DOHH2 (cell line): ENCODE measurements at regions not wholly inside any gene's neighbourhood (a gene's known extent, or its start where the extent isn't known, plus 50 kb on each side); places are given as distances from the start of the nearest gene placed in this dataset.

ENCODE experiments used
- H3F3A ChIP-seq: fragments of 200-600 bp; sonication (generic), shearing (Covaris generic); 2 replicates; pipeline ENCODE4 v1.6.0; 2016; ENCODE audit warnings: antibody characterized with exemption, mild to moderate bottlenecking; ENCODE audit not compliant: control insufficient read depth, insufficient read depth
- H3K27ac ChIP-seq: fragments of 200-600 bp; sonication (generic); 2 replicates; pipeline ENCODE4 v1.5.1; 2014; ENCODE audit warnings: low read depth, mild to moderate bottlenecking, low read length, moderate library complexity
- H3K27me3 ChIP-seq: fragments of 200-600 bp; sonication (generic); 2 replicates; pipeline ENCODE4 v1.6.1; 2014; ENCODE audit warnings: mild to moderate bottlenecking, low read length, mixed read lengths; ENCODE audit not compliant: control insufficient read depth
- H3K36me3 ChIP-seq: fragments of 200-600 bp; sonication (generic); 2 replicates; pipeline ENCODE4 v1.6.1; 2014; ENCODE audit warnings: mild to moderate bottlenecking, low read length, moderate library complexity, mixed read lengths; ENCODE audit not compliant: control insufficient read depth
- H3K4me1 ChIP-seq: fragments of 200-600 bp; sonication (generic); 2 replicates; pipeline ENCODE4 v1.6.1; 2014; ENCODE audit warnings: mild to moderate bottlenecking, low read length, mixed read lengths; ENCODE audit not compliant: control insufficient read depth
- H3K4me2 ChIP-seq: fragments of 200-600 bp; sonication (generic); 2 replicates; pipeline ENCODE4 v1.6.0; 2014; ENCODE audit warnings: mild to moderate bottlenecking, low read length, moderate library complexity
- H3K4me3 ChIP-seq: fragments of 200-600 bp; sonication (generic); 2 replicates; pipeline ENCODE4 v1.5.1; 2014; ENCODE audit warnings: mild to moderate bottlenecking, low read length, mixed read lengths
- H3K79me2 ChIP-seq: fragments of 200-600 bp; sonication (generic); 2 replicates; pipeline ENCODE4 v1.6.1; 2014; ENCODE audit warnings: mild to moderate bottlenecking, low read length, mixed read lengths; ENCODE audit not compliant: control insufficient read depth
- H3K9me2 ChIP-seq: fragments of 200-600 bp; sonication (generic); replicated peaks from 2 replicates; pipeline ENCODE4 v1.6.1; 2014; ENCODE audit warnings: mild to moderate bottlenecking, low read length, mixed read lengths; ENCODE audit not compliant: control insufficient read depth
- H3K9me3 ChIP-seq: fragments of 200-600 bp; sonication (generic); 2 replicates; pipeline ENCODE4 v1.6.1; 2014; ENCODE audit warnings: antibody characterized with exemption, low read length, mixed read lengths; ENCODE audit not compliant: control insufficient read depth, insufficient read depth
- H4K20me1 ChIP-seq: fragments of 200-600 bp; sonication (generic); 2 replicates; pipeline ENCODE4 v1.6.0; 2014; ENCODE audit warnings: low read depth, mild to moderate bottlenecking, antibody characterized with exemption, low read length, moderate library complexity; ENCODE audit not compliant: control insufficient read depth, insufficient read depth
- CTCF ChIP-seq: fragments of 200-600 bp; sonication (generic); IDR thresholded peaks from one replicate; pipeline ENCODE4 v1.5.1; 2014; ENCODE audit warnings: antibody characterized with exemption, mild to moderate bottlenecking, low read depth, low read length; ENCODE audit not compliant: poor library complexity, severe bottlenecking
- EZH2phosphoT487 ChIP-seq: fragments of 200-600 bp; sonication (generic); IDR thresholded peaks from 2 replicates; pipeline ENCODE4 v1.6.1; 2017; ENCODE audit warnings: borderline replicate concordance, mild to moderate bottlenecking, antibody characterized with exemption, low read length, moderate library complexity, mixed read lengths

- Histone ChIP-seq H3K27me3 (no peaks in the 10 kb centered on the region), H3K4me3 (no peak overlapping the region), H3K27ac (no peak overlapping the region), H4K20me1 (no peaks in the 10 kb centered on the region), H3K79me2 (no peaks in the 10 kb centered on the region), H3K9me3 (no peaks in the 10 kb centered on the region), H3K4me2 (no peak overlapping the region), H3K9me2 (no peaks in the 10 kb centered on the region), H3K36me3 (no peaks in the 10 kb centered on the region), H3F3A (no peaks in the 10 kb centered on the region), H3K4me1 (no peaks in the 10 kb centered on the region)
- TF ChIP-seq EZH2phosphoT487 (no peak), CTCF (no peak)
Observed at GRCh38 chr18:44041961-44042360, 638.7 kb upstream of the SETBP1 start.

- Histone ChIP-seq H3K79me2 (no peaks in the 10 kb centered on the region), H3K4me3 (no peak overlapping the region), H3K9me2 (no peaks in the 10 kb centered on the region), H3K4me2 (no peak overlapping the region), H4K20me1 (no peaks in the 10 kb centered on the region), H3K27ac (no peak overlapping the region), H3K36me3 (no peaks in the 10 kb centered on the region), H3K9me3 (no peaks in the 10 kb centered on the region), H3K27me3 (no peaks in the 10 kb centered on the region), H3K4me1 (no peaks in the 10 kb centered on the region), H3F3A (no peaks in the 10 kb centered on the region)
- TF ChIP-seq CTCF: no peak
- no peak for TF ChIP-seq EZH2phosphoT487
Observed at GRCh38 chr18:44046376-44046975, 634.2 kb upstream of the SETBP1 start.

GRCh38 chr18:44047585-44047984 is 633.1 kb upstream of the SETBP1 start:
- Histone ChIP-seq H3F3A (no peaks in the 10 kb centered on the region), H3K9me2 (no peaks in the 10 kb centered on the region), H3K27ac (no peak overlapping the region), H4K20me1 (no peaks in the 10 kb centered on the region), H3K4me2 (no peak overlapping the region), H3K27me3 (no peaks in the 10 kb centered on the region), H3K79me2 (no peaks in the 10 kb centered on the region), H3K36me3 (no peaks in the 10 kb centered on the region), H3K4me3 (no peak overlapping the region), H3K9me3 (no peaks in the 10 kb centered on the region), H3K4me1 (no peaks in the 10 kb centered on the region)
- no peak for TF ChIP-seq CTCF
- no peak for TF ChIP-seq EZH2phosphoT487

- Histone ChIP-seq H3K27me3 (no peaks in the 10 kb centered on the region), H3K79me2 (no peaks in the 10 kb centered on the region), H3K27ac (no peak overlapping the region), H3K9me3 (no peaks in the 10 kb centered on the region), H3K4me1 (no peaks in the 10 kb centered on the region), H3K4me3 (no peak overlapping the region), H3K4me2 (no peak overlapping the region), H4K20me1 (no peaks in the 10 kb centered on the region), H3K36me3 (no peaks in the 10 kb centered on the region), H3F3A (no peaks in the 10 kb centered on the region), H3K9me2 (no peaks in the 10 kb centered on the region)
- TF ChIP-seq CTCF (no peak), EZH2phosphoT487 (no peak)
Observed at GRCh38 chr18:44048435-44048834, 632.3 kb upstream of the SETBP1 start.
